ENCODE measurements at regions not wholly inside any gene's neighbourhood (a gene's known extent, or its start where the extent isn't known, plus 50 kb on each side); places are given as distances from the start of the nearest gene placed in this dataset.

DNA sequence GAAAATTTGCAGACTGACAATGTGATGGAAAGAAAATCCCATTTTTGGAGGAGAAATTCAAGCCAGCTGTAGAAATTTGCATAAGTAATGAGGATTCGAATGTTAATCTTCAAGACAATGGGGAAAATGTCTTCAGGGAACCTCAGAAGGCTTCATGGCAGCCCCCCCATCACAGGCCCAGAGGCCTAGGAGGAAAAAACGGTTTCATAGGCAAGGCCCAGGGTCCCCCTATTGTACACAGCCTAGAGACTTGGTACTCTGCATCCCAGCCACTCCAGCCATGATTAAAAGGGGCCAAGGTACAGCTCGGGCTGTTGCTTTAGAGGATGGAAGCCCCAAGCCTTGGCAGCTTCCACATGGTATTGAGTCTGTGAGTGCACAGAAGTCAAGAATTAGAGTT, 303.6 kb upstream of the PCDH7 start:
- no peak overlapping the region for H3K4me3 ChIP-seq (replicated peaks in 1 of 2; ENCODE audit: low read depth in 2 of 2, low read length in 2 of 2)
- TF ChIP-seq, protein P1, sequence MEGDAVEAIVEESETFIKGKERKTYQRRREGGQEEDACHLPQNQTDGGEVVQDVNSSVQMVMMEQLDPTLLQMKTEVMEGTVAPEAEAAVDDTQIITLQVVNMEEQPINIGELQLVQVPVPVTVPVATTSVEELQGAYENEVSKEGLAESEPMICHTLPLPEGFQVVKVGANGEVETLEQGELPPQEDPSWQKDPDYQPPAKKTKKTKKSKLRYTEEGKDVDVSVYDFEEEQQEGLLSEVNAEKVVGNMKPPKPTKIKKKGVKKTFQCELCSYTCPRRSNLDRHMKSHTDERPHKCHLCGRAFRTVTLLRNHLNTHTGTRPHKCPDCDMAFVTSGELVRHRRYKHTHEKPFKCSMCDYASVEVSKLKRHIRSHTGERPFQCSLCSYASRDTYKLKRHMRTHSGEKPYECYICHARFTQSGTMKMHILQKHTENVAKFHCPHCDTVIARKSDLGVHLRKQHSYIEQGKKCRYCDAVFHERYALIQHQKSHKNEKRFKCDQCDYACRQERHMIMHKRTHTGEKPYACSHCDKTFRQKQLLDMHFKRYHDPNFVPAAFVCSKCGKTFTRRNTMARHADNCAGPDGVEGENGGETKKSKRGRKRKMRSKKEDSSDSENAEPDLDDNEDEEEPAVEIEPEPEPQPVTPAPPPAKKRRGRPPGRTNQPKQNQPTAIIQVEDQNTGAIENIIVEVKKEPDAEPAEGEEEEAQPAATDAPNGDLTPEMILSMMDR (IDR thresholded peaks at IDR 0.05; ENCODE audit: low read depth, low read length): no peak
- DNase-seq (ENCODE audit: low read depth in 2 of 2): no peak

DNA sequence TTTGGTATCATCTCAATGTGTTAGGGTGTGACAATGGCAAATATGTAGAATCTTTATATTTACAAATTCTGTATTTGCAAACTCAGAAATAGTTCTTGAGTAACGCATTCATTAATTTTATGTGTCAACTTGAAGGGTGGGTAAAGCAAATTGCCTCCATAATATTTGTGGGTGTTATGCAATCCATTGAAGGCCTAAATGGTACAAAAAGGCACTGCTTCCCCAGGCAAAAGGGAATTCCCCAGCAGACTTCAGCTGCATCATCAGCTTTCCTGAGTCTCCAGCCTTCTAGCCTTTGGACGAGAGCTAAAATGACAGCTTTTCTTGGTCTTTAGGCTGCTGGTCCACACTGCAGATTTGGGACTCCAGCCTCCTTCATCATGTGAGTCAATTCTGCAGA, 292.2 kb upstream of the PCDH7 start:
- no peak for DNase-seq (ENCODE audit: low read depth in 2 of 2)
- TF ChIP-seq, protein P1 (IDR thresholded peaks at IDR 0.05; ENCODE audit: low read depth, low read length): no peak
- H3K4me3 ChIP-seq (replicated peaks in 1 of 2; ENCODE audit: low read depth in 2 of 2, low read length in 2 of 2): no peak overlapping the region

DNA sequence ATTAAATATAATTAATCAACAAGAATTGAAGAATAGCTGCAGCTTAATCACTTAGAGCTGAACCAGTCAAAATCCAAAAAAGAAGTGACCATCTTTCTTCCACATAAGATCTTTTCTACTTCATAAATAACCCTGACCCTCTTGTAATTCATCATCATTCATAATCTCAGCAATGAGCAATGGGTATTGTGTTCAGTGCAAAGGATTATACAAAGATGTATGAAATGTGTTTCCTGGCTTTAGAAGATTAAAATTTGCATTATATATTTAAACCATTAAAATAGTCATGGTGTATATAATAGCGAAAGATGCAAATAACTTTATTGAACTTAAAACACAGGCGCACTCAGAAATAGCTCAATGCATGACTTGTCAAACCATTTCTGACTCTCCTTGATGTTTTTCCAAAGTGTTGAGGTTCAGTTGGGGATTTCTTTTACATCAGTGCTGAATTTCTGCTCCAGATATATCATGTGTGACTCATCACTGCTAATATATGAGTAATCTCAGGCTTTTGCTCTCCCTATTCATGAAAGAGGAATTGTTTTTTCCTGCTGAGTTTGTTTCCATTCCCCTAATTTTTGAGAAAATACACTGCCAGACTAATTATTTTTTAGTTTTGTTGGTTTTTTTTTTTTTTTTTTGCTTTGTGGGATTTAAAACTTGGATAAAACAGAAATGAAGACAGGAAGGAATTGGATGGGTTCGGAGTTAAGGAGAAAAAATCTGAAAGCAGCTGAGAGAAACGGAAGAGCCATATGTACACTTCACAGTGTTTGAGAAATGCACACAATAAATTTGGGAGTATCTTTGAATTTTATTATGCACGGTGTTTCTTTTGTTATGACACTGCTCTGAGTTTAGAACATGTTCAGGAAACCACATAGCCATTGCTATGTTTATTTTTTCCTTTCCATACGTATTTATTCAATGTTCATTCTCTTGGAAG, 290.1 kb upstream of the PCDH7 start:
- TF ChIP-seq, protein P1 (IDR thresholded peaks at IDR 0.05; ENCODE audit: low read depth, low read length): no peak

DNA sequence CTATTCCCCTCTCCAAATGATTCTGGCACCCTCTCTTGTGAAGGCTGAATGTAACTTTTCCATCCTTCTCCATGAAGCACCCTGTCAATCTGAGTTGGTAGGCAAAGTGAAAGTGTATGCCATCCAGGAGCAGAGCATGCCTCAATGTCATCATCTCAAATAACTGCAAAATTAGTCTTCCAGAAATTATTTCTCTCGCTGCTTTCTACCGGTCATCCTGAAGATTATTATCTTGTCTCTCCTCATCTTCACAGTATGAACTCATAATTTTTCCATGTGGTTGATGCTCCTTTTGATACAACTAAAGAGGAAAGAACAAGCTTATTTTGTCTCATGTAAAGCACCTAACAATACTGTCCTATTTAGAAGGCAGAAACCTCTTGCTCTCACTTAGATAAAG, 285.5 kb upstream of the PCDH7 start:
- no peak for DNase-seq (ENCODE audit: low read depth in 2 of 2)
- H3K4me3 ChIP-seq (replicated peaks in 1 of 2; ENCODE audit: low read depth in 2 of 2, low read length in 2 of 2): no peak overlapping the region
- TF ChIP-seq, protein P1 (IDR thresholded peaks at IDR 0.05; ENCODE audit: low read depth, low read length): no peak

More for the DNA sequence above, 290.1 kb upstream of the PCDH7 start:
- H3K4me3 ChIP-seq (replicated peaks in 1 of 2; ENCODE audit: low read depth in 2 of 2, low read length in 2 of 2): no peak overlapping the region
- DNase-seq (ENCODE audit: low read depth in 2 of 2): peak; percentile 72 to 73

DNA sequence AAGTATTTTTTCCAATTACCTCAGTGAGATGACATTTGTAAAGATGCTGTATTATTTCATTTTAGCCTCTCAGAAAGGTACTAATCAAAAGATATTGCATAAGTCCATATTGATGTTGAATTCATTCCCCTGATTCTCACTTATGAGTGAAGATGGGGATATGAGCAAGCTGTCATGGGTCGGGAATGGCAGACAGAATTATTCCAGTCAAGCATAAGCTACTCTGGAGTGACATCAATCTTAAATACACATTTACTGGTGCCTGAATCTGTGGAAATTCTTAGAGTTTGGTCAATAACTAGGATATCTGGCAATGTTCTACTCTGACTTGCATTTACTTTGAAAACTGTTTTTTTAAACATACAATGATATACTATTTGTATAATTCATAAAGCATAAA, 283.8 kb upstream of the PCDH7 start:
- no peak overlapping the region for H3K4me3 ChIP-seq (replicated peaks in 1 of 2; ENCODE audit: low read depth in 2 of 2, low read length in 2 of 2)
- DNase-seq (ENCODE audit: low read depth in 2 of 2): no peak
- TF ChIP-seq, protein P1 (IDR thresholded peaks at IDR 0.05; ENCODE audit: low read depth, low read length): no peak

DNA sequence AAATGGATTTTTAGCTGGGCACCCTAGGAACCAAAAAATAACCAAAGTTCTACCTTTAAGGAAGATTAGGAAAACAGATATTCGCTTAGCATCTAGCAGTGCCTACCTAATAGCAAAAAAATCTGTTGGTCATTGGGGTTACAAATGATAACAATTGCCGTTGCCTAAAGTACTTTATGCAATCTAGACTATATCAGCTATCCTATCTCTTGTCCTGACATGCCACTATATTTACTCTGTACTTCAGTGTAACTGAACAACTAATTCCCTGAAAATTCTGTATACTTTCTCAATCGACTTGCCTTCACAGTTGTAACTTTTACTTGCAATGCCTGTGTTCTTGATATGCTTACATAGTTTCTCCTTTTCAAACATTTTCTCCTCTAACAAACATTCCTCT, 282.9 kb upstream of the PCDH7 start:
- DNase-seq (ENCODE audit: low read depth in 2 of 2): no peak
- TF ChIP-seq, protein P1 (IDR thresholded peaks at IDR 0.05; ENCODE audit: low read depth, low read length): no peak
- H3K4me3 ChIP-seq (replicated peaks in 1 of 2; ENCODE audit: low read depth in 2 of 2, low read length in 2 of 2): no peak overlapping the region

Data from cardiac fibroblast (primary cell).